ENCODE measurements at regions not wholly inside any gene's neighbourhood (a gene's known extent, or its start where the extent isn't known, plus 50 kb on each side); places are given as distances from the start of the nearest gene placed in this dataset.

- TF ChIP-seq BACH1 (IDR thresholded peaks at IDR 0.05; ENCODE audit: borderline replicate concordance) (no peak), EZH2 (IDR thresholded peaks at IDR 0.05; ENCODE audit: borderline replicate concordance, control insufficient read depth, low read depth, low read length) (no peak), SREBF1 (IDR thresholded peaks at IDR 0.05; ENCODE audit: low read length) (no peak), ETV6 (conservative IDR thresholded peaks at IDR 0.05 in 1 of 2, IDR thresholded peaks at IDR 0.05 in 1 of 2; ENCODE audit: borderline replicate concordance in 1 of 2, low read depth in 1 of 2) (no peak), ZZZ3 (IDR thresholded peaks at IDR 0.05; ENCODE audit: control insufficient read depth, insufficient read length, low read depth) (no peak), TAF1 (IDR thresholded peaks at IDR 0.05; ENCODE audit: borderline replicate concordance, low read depth, low read length) (no peak)
- TF ChIP-seq, protein P1, sequence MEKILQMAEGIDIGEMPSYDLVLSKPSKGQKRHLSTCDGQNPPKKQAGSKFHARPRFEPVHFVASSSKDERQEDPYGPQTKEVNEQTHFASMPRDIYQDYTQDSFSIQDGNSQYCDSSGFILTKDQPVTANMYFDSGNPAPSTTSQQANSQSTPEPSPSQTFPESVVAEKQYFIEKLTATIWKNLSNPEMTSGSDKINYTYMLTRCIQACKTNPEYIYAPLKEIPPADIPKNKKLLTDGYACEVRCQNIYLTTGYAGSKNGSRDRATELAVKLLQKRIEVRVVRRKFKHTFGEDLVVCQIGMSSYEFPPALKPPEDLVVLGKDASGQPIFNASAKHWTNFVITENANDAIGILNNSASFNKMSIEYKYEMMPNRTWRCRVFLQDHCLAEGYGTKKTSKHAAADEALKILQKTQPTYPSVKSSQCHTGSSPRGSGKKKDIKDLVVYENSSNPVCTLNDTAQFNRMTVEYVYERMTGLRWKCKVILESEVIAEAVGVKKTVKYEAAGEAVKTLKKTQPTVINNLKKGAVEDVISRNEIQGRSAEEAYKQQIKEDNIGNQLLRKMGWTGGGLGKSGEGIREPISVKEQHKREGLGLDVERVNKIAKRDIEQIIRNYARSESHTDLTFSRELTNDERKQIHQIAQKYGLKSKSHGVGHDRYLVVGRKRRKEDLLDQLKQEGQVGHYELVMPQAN (conservative IDR thresholded peaks at IDR 0.05): no peak
- TF ChIP-seq, protein P2, sequence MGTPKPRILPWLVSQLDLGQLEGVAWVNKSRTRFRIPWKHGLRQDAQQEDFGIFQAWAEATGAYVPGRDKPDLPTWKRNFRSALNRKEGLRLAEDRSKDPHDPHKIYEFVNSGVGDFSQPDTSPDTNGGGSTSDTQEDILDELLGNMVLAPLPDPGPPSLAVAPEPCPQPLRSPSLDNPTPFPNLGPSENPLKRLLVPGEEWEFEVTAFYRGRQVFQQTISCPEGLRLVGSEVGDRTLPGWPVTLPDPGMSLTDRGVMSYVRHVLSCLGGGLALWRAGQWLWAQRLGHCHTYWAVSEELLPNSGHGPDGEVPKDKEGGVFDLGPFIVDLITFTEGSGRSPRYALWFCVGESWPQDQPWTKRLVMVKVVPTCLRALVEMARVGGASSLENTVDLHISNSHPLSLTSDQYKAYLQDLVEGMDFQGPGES (IDR thresholded peaks at IDR 0.05): no peak
These were observed 134.2 kb upstream of the CARD18 start for GRCh38 chr11:105273660-105274280.

All from GM12878 (cell line).